Heart left ventricle (tissue), 13 donors: ENCODE measurements at regions not wholly inside any gene's neighbourhood (a gene's known extent, or its start where the extent isn't known, plus 50 kb on each side); places are given as distances from the start of the nearest gene placed in this dataset.
"Not testable (repeated sequence)": the region's sequence is repeated elsewhere in the genome, so short reads cannot be mapped to it uniquely, and the experiment has no call there.

ENCODE experiments used
- CTCF ChIP-seq, 12 donors: fragments of 200-600 bp; sonication (generic) in 4 of 12; IDR thresholded peaks; one replicate each; pipeline versions ENCODE4 v1.5.0 to v1.8.0; 2018 to 2022; ENCODE audit warnings: antibody characterized with exemption in 12 of 12, mild to moderate bottlenecking in 5 of 12
- POLR2A ChIP-seq, 2 donors: fragments of 450-650 bp; IDR thresholded peaks; one replicate each; pipeline ENCODE4 v1.6.1; 2017; ENCODE audit warnings: antibody characterized with exemption in 2 of 2, mild to moderate bottlenecking in 2 of 2, moderate library complexity in 2 of 2
- donor health status: ischemic (EF 13 %, LVEDD 7.1; RV severe dilation, severe dysfunction).
- donor health status: DM: no; HTN: yes; CAD: no.
- donor health status: DM: no; HTN: no; CAD: no.
- donor health status: ischemic (EF 25% LVEDD 6.9; RV normal size, moderate dysfunction).
- donor health status: ischemic (EF 25% LVEDD 5.7; RV mildly dilated, moderate dysfunction).
- donor health status: ischemic (EF 35%, LVEDD 5.7; RV mildly dilated, moderate dysfunction).
- donor health status: nonischemic (EF 11% LVEDD 7.7; RV severe dilation, severe dysfunction).
- donor health status: DM: yes; HTN: yes; CAD: no.
- donor health status: PGD.
- donor health status: ischemic (EF 29% LVEDD 5.4; RV normal size, mild dysfunction).
- donor health status: nonischemic (EF 23%, LVEDD 6.1; RV moderate dilation, normal function).

DNA sequence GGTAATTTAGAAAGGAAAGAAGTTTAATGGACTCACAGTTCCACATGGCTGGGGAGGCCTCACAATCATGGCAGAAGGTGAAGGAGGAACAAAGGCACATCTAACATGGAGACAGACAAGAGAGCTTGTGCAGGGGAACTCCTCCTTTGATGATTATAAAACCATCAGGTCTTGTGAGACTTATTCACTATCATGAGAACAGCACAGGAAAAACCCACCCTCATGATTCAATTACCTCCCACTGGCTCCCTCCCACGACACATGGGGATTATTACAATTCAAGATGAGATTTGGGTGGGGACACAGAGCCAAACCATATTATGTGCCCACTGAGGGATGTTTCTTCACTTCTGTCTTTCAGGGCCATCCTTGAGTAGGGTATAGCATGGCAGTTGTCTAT, 54.9 kb upstream of the ATP6AP2 start:
- TF ChIP-seq CTCF, POLR2A (IDR thresholded peaks at IDR 0.05): not testable (repeated sequence)
